ENCODE measurements at regions not wholly inside any gene's neighbourhood (a gene's known extent, or its start where the extent isn't known, plus 50 kb on each side); places are given as distances from the start of the nearest gene placed in this dataset.

- Histone ChIP-seq H3K9me3 (no peaks in the 10 kb centered on the region), H3K36me3 (no peaks in the 10 kb centered on the region), H3K4me1 (replicated peaks) (no peaks in the 10 kb centered on the region), H3K4me3 (no peak overlapping the region), H3K27ac (no peak overlapping the region), H3K27me3 (replicated peaks; ENCODE audit: insufficient read depth) (no peaks in the 10 kb centered on the region)
- intact Hi-C loops (cut with DNase I): no loop called here
- TF ChIP-seq CTCF (IDR thresholded peaks at IDR 0.05) (no peak), POLR2AphosphoS5 (IDR thresholded peaks at IDR 0.05) (no peak), POLR2A (IDR thresholded peaks at IDR 0.05) (no peak)
- WGBS: 23% methylated on average over 3 of the region's 3 CpGs
- no peak for DNase-seq (ENCODE audit: low spot score)
These were observed 332.5 kb upstream of the CITED2 start for GRCh38 chr6:139706912-139707311.

GRCh38 chr6:139705284-139705683 lies 330.8 kb upstream of the CITED2 start:
- intact Hi-C loops (cut with DNase I): no loop called here
- no peak for TF ChIP-seq POLR2AphosphoS5 (IDR thresholded peaks at IDR 0.05)
- no peak for TF ChIP-seq POLR2A (IDR thresholded peaks at IDR 0.05)
- TF ChIP-seq CTCF (IDR thresholded peaks at IDR 0.05): no peak
- 97% methylated on average over 3 of the region's 3 CpGs for WGBS
- Histone ChIP-seq H3K4me3 (no peak overlapping the region), H3K4me1 (replicated peaks) (no peaks in the 10 kb centered on the region), H3K27me3 (replicated peaks; ENCODE audit: insufficient read depth) (no peaks in the 10 kb centered on the region), H3K27ac (no peak overlapping the region), H3K9me3 (no peaks in the 10 kb centered on the region), H3K36me3 (no peaks in the 10 kb centered on the region)
- no peak for DNase-seq (ENCODE audit: low spot score)

- no peak overlapping the region for H3K4me3 ChIP-seq
- 100% methylated on average over 1 of the region's 1 CpG for WGBS
- intact Hi-C loops (cut with DNase I): no loop called here
These were observed 329.3 kb upstream of the CITED2 start for GRCh38 chr6:139703780-139704179.

GRCh38 chr6:139702706-139703105 lies 328.3 kb upstream of the CITED2 start:
- no peak for DNase-seq (ENCODE audit: low spot score)
- Histone ChIP-seq H3K27me3 (replicated peaks; ENCODE audit: insufficient read depth) (no peaks in the 10 kb centered on the region), H3K4me3 (no peak overlapping the region), H3K9me3 (no peaks in the 10 kb centered on the region), H3K4me1 (replicated peaks) (no peaks in the 10 kb centered on the region), H3K27ac (no peak overlapping the region), H3K36me3 (no peaks in the 10 kb centered on the region)
- no peak for TF ChIP-seq POLR2AphosphoS5 (IDR thresholded peaks at IDR 0.05)
- no peak for TF ChIP-seq POLR2A (IDR thresholded peaks at IDR 0.05)
- TF ChIP-seq CTCF (IDR thresholded peaks at IDR 0.05): no peak
- intact Hi-C loops (cut with DNase I): no loop called here

More at GRCh38 chr6:139703780-139704179, 329.3 kb upstream of the CITED2 start:
- TF ChIP-seq CTCF (IDR thresholded peaks at IDR 0.05) (no peak), POLR2A (IDR thresholded peaks at IDR 0.05) (no peak), POLR2AphosphoS5 (IDR thresholded peaks at IDR 0.05) (no peak)
- Histone ChIP-seq H3K27ac (no peak overlapping the region), H3K36me3 (no peaks in the 10 kb centered on the region), H3K9me3 (no peaks in the 10 kb centered on the region), H3K4me1 (replicated peaks) (no peaks in the 10 kb centered on the region), H3K27me3 (replicated peaks; ENCODE audit: insufficient read depth) (no peaks in the 10 kb centered on the region)
- DNase-seq (ENCODE audit: low spot score): no peak

- no peaks in the 10 kb centered on the region for H3K9me3 ChIP-seq
- H3K27ac ChIP-seq: no peak overlapping the region
- TF ChIP-seq POLR2AphosphoS5 (IDR thresholded peaks at IDR 0.05) (no peak), POLR2A (IDR thresholded peaks at IDR 0.05) (no peak)
- no peaks in the 10 kb centered on the region for H3K4me1 ChIP-seq (replicated peaks)
- intact Hi-C loops (cut with DNase I): no loop called here
- H3K36me3 ChIP-seq: no peaks in the 10 kb centered on the region
- DNase-seq (ENCODE audit: low spot score): no peak
- no peaks in the 10 kb centered on the region for H3K27me3 ChIP-seq (replicated peaks; ENCODE audit: insufficient read depth)
- no peak overlapping the region for H3K4me3 ChIP-seq
- over 99% methylated on average over 4 of the region's 4 CpGs for WGBS
These were observed 327.2 kb upstream of the CITED2 start for GRCh38 chr6:139701695-139702094.
